ENCODE measurements at regions not wholly inside any gene's neighbourhood (a gene's known extent, or its start where the extent isn't known, plus 50 kb on each side); places are given as distances from the start of the nearest gene placed in this dataset.

DNA sequence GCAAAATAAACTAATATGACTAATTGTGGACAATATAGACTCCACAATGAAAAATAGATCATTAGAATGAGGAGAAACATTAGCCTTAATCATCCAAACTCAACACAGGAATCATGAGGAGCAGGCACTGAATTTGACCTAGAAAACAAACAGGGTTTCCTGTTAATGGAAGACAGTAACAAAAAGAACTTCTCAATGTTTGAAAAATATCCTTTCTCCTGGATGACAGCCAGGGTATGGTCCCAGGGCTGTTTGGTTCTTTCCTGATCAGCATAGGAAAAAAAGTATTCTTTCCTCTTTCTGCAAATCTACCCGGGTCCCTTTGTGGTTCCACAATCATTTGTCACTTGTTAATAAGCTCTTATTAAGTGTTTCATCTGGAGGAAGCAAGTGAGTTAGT, 145.3 kb upstream of the SVIL start:
- TF ChIP-seq CBX5 (IDR thresholded peaks at IDR 0.05; ENCODE audit: low read depth) (no peak), NR2C2 (IDR thresholded peaks at IDR 0.05; ENCODE audit: borderline replicate concordance, control insufficient read depth, insufficient read length, low read depth) (no peak), TAF1 (IDR thresholded peaks at IDR 0.05; ENCODE audit: borderline replicate concordance, low read depth, low read length) (no peak), BRCA1 (IDR thresholded peaks at IDR 0.05; ENCODE audit: low read depth, low read length) (no peak), EP300 (IDR thresholded peaks at IDR 0.05; ENCODE audit: borderline replicate concordance in 1 of 2, control insufficient read depth in 1 of 2, low read depth in 2 of 2, low read length in 2 of 2) (no peak), POLR2A (IDR thresholded peaks at IDR 0.05; ENCODE audit: low read depth, low read length) (no peak), MTA3 (IDR thresholded peaks at IDR 0.05; ENCODE audit: borderline replicate concordance, low read length) (no peak), NRF1 (conservative IDR thresholded peaks at IDR 0.05; ENCODE audit: low read depth, low read length) (no peak)
- TF ChIP-seq, protein P1, sequence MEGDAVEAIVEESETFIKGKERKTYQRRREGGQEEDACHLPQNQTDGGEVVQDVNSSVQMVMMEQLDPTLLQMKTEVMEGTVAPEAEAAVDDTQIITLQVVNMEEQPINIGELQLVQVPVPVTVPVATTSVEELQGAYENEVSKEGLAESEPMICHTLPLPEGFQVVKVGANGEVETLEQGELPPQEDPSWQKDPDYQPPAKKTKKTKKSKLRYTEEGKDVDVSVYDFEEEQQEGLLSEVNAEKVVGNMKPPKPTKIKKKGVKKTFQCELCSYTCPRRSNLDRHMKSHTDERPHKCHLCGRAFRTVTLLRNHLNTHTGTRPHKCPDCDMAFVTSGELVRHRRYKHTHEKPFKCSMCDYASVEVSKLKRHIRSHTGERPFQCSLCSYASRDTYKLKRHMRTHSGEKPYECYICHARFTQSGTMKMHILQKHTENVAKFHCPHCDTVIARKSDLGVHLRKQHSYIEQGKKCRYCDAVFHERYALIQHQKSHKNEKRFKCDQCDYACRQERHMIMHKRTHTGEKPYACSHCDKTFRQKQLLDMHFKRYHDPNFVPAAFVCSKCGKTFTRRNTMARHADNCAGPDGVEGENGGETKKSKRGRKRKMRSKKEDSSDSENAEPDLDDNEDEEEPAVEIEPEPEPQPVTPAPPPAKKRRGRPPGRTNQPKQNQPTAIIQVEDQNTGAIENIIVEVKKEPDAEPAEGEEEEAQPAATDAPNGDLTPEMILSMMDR (IDR thresholded peaks at IDR 0.05 in 2 of 3, conservative IDR thresholded peaks at IDR 0.05 in 1 of 3; ENCODE audit: control insufficient read depth in 2 of 3, extremely low read depth in 1 of 3, insufficient read depth in 1 of 3, low read depth in 3 of 3, low read length in 3 of 3) = no peak
- TF ChIP-seq, protein P2, sequence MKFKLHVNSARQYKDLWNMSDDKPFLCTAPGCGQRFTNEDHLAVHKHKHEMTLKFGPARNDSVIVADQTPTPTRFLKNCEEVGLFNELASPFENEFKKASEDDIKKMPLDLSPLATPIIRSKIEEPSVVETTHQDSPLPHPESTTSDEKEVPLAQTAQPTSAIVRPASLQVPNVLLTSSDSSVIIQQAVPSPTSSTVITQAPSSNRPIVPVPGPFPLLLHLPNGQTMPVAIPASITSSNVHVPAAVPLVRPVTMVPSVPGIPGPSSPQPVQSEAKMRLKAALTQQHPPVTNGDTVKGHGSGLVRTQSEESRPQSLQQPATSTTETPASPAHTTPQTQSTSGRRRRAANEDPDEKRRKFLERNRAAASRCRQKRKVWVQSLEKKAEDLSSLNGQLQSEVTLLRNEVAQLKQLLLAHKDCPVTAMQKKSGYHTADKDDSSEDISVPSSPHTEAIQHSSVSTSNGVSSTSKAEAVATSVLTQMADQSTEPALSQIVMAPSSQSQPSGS (IDR thresholded peaks at IDR 0.05; ENCODE audit: low read length) = no peak
- TF ChIP-seq, protein P3, sequence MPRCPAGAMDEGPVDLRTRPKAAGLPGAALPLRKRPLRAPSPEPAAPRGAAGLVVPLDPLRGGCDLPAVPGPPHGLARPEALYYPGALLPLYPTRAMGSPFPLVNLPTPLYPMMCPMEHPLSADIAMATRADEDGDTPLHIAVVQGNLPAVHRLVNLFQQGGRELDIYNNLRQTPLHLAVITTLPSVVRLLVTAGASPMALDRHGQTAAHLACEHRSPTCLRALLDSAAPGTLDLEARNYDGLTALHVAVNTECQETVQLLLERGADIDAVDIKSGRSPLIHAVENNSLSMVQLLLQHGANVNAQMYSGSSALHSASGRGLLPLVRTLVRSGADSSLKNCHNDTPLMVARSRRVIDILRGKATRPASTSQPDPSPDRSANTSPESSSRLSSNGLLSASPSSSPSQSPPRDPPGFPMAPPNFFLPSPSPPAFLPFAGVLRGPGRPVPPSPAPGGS (IDR thresholded peaks at IDR 0.05; ENCODE audit: borderline replicate concordance, insufficient read depth, low read depth, low read length, poor library complexity, severe bottlenecking) = no peak
